Neural cell (in vitro differentiated cells): ENCODE measurements at regions not wholly inside any gene's neighbourhood (a gene's known extent, or its start where the extent isn't known, plus 50 kb on each side); places are given as distances from the start of the nearest gene placed in this dataset.

Source experiments
- H2AFZ ChIP-seq: fragments of 200-600, 300-800 bp; sonication (generic), shearing (Covaris generic); 2 replicates; pipeline ENCODE4 v1.6.0; 2014; ENCODE audit warnings: low read depth, mild to moderate bottlenecking, antibody characterized with exemption, low read length, moderate library complexity
- H3F3A ChIP-seq: fragments of 200-600 bp; shearing (Covaris generic); 2 replicates; pipeline ENCODE4 v1.6.1; 2016; ENCODE audit warnings: mild to moderate bottlenecking, moderate library complexity, mixed read lengths, antibody characterized with exemption, low read length; ENCODE audit not compliant: insufficient read depth, poor library complexity, severe bottlenecking
- H3K27ac ChIP-seq: fragments of 200-600, 300-800 bp; sonication (generic), shearing (Covaris generic); 2 replicates; pipeline ENCODE4 v1.5.1; 2014; ENCODE audit warnings: mild to moderate bottlenecking, low read length, moderate library complexity
- H3K27me3 ChIP-seq: fragments of 300-800, 200-600 bp; sonication (generic), shearing (Covaris generic); 2 replicates; pipeline ENCODE4 v1.6.0; 2014; ENCODE audit warnings: mild to moderate bottlenecking, low read depth, low read length, moderate library complexity; ENCODE audit not compliant: insufficient read depth
- H3K36me3 ChIP-seq: fragments of 300-800, 200-600 bp; sonication (generic), shearing (Covaris generic); 2 replicates; pipeline ENCODE4 v1.5.1; 2014; ENCODE audit warnings: mild to moderate bottlenecking, antibody characterized with exemption, low read length, moderate library complexity; ENCODE audit not compliant: insufficient read depth
- H3K4me2 ChIP-seq: fragments of 300-800, 200-600 bp; sonication (generic), shearing (Covaris generic); 2 replicates; pipeline ENCODE4 v1.6.0; 2014; ENCODE audit warnings: mild to moderate bottlenecking, low read length
- H3K4me3 ChIP-seq: fragments of 300-800, 200-600 bp; sonication (generic), shearing (Covaris generic); 2 replicates; pipeline ENCODE4 v1.5.1; 2014; ENCODE audit warnings: mild to moderate bottlenecking, low read length, moderate library complexity
- H3K79me2 ChIP-seq: fragments of 200-600 bp; shearing (Covaris generic); replicated peaks from 2 replicates; pipeline ENCODE4 v1.6.0; 2014; ENCODE audit warnings: mild to moderate bottlenecking, low read length, moderate library complexity; ENCODE audit not compliant: insufficient read depth
- H3K9ac ChIP-seq: fragments of 300-800, 200-600 bp; sonication (generic), shearing (Covaris generic); 2 replicates; pipeline ENCODE4 v1.6.1; 2016; ENCODE audit warnings: mild to moderate bottlenecking, low read length, mixed read lengths
- H3K9me2 ChIP-seq: fragments of 200-600 bp; shearing (Covaris generic); 2 replicates; pipeline ENCODE4 v1.6.1; 2016; ENCODE audit warnings: mild to moderate bottlenecking, low read length, mixed read lengths; ENCODE audit not compliant: insufficient read depth
- H3K9me3 ChIP-seq: fragments of 200-600, 300-800 bp; sonication (generic), shearing (Covaris generic); 2 replicates; pipeline ENCODE4 v1.6.1; 2016; ENCODE audit warnings: mild to moderate bottlenecking, mixed run types, low read length, moderate library complexity, mixed read lengths
- H4K20me1 ChIP-seq: fragments of 200-600 bp; shearing (Covaris generic); 2 replicates; pipeline ENCODE4 v1.6.1; 2016; ENCODE audit warnings: mild to moderate bottlenecking, mixed run types; ENCODE audit not compliant: insufficient read depth
- EP300 ChIP-seq: fragments of 450-650 bp; conservative IDR thresholded peaks from 2 replicates; pipeline ENCODE4 v1.6.1; 2014; ENCODE audit warnings: antibody characterized with exemption, mild to moderate bottlenecking, moderate library complexity; ENCODE audit not compliant: poor library complexity, severe bottlenecking
- EZH2 ChIP-seq: fragments of 200-600, 300-800 bp; shearing (Covaris generic), sonication (generic); IDR thresholded peaks from 2 replicates; pipeline ENCODE4 v1.6.1; 2014; ENCODE audit warnings: antibody characterized with exemption, low read length, borderline replicate concordance, mild to moderate bottlenecking; ENCODE audit not compliant: insufficient read depth, poor library complexity, severe bottlenecking
- MXI1 ChIP-seq: fragments of 450-650 bp; conservative IDR thresholded peaks from 2 replicates; pipeline ENCODE4 v1.6.1; 2014; ENCODE audit warnings: antibody characterized with exemption, mild to moderate bottlenecking; ENCODE audit not compliant: poor library complexity, severe bottlenecking
- POLR2AphosphoS5 ChIP-seq: IDR thresholded peaks from 2 replicates; pipeline ENCODE4 v1.6.1; 2012
- RAD21 ChIP-seq: fragments of 450-650 bp; conservative IDR thresholded peaks from 2 replicates; pipeline ENCODE4 v1.6.1; 2014; ENCODE audit warnings: antibody characterized with exemption, mild to moderate bottlenecking, moderate library complexity
- REST ChIP-seq: IDR thresholded peaks from 2 replicates; pipeline ENCODE4 v1.6.1; 2012; ENCODE audit warnings: borderline replicate concordance
- SMC3 ChIP-seq: fragments of 450-650 bp; conservative IDR thresholded peaks from 2 replicates; pipeline ENCODE4 v1.6.1; 2014; ENCODE audit warnings: antibody characterized with exemption, mild to moderate bottlenecking, moderate library complexity; ENCODE audit not compliant: poor library complexity
- TAF1 ChIP-seq: IDR thresholded peaks from 2 replicates; pipeline ENCODE4 v1.6.1; 2012; ENCODE audit warnings: low read depth
- TF ChIP-seq, protein P1 (sequence below): fragments of 450-650 bp; IDR thresholded peaks from 2 replicates; pipeline ENCODE4 v1.5.1; 2014; ENCODE audit warnings: antibody characterized with exemption, mild to moderate bottlenecking, moderate library complexity; ENCODE audit not compliant: poor library complexity, severe bottlenecking

DNA sequence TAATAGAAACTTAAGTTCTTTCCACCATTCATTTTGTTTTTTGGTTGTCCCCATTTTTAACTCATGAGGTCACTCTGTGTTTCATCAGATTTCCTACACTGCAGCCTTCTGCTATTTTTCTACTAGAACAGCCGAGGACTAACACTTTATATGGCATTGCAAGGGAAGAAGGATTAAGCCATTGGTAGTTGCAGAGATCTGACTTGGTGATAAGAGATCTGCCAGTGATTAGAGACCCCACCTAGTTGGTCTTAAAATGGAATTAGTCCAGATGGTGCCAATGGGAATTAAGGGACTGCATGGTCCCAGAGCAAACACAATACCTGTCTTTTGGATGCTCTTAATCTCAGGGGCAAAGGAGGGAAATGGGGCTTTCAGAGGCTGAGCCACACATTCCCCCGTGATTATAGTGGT lies 125.5 kb upstream of the TMEM170B start:
- Histone ChIP-seq H3K9me3 (no peaks in the 10 kb centered on the region), H4K20me1 (no peaks in the 10 kb centered on the region), H3K9ac (no peak overlapping the region), H3K27me3 (no peaks in the 10 kb centered on the region), H3F3A (no peaks in the 10 kb centered on the region), H3K4me3 (no peak overlapping the region), H3K27ac (no peak overlapping the region), H3K36me3 (no peaks in the 10 kb centered on the region), H3K9me2 (no peaks in the 10 kb centered on the region), H3K79me2 (no peaks in the 10 kb centered on the region), H3K4me2 (no peak overlapping the region), H2AFZ (no peak overlapping the region)
- TF ChIP-seq MXI1 (no peak), EP300 (no peak), EZH2 (no peak), RAD21 (no peak), TAF1 (no peak), SMC3 (no peak), POLR2AphosphoS5 (no peak), REST (no peak)
- TF ChIP-seq, protein P1, sequence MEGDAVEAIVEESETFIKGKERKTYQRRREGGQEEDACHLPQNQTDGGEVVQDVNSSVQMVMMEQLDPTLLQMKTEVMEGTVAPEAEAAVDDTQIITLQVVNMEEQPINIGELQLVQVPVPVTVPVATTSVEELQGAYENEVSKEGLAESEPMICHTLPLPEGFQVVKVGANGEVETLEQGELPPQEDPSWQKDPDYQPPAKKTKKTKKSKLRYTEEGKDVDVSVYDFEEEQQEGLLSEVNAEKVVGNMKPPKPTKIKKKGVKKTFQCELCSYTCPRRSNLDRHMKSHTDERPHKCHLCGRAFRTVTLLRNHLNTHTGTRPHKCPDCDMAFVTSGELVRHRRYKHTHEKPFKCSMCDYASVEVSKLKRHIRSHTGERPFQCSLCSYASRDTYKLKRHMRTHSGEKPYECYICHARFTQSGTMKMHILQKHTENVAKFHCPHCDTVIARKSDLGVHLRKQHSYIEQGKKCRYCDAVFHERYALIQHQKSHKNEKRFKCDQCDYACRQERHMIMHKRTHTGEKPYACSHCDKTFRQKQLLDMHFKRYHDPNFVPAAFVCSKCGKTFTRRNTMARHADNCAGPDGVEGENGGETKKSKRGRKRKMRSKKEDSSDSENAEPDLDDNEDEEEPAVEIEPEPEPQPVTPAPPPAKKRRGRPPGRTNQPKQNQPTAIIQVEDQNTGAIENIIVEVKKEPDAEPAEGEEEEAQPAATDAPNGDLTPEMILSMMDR = no peak

- H3K4me3 ChIP-seq = no peak overlapping the region
- H3K9me3 ChIP-seq = no peaks in the 10 kb centered on the region
- no peak overlapping the region for H2AFZ ChIP-seq
- no peaks in the 10 kb centered on the region for H4K20me1 ChIP-seq
- no peak overlapping the region for H3K4me2 ChIP-seq
- H3K27ac ChIP-seq = no peak overlapping the region
- no peaks in the 10 kb centered on the region for H3F3A ChIP-seq
- no peak for TF ChIP-seq EZH2
- TF ChIP-seq REST = no peak
- TF ChIP-seq, protein P1 = no peak
- TF ChIP-seq TAF1 = no peak
- no peak for TF ChIP-seq EP300
- TF ChIP-seq RAD21 = no peak
- TF ChIP-seq SMC3 = no peak
- no peak for TF ChIP-seq POLR2AphosphoS5
- TF ChIP-seq MXI1 = no peak
- no peaks in the 10 kb centered on the region for H3K27me3 ChIP-seq
- H3K9ac ChIP-seq = no peak overlapping the region
- H3K36me3 ChIP-seq = no peaks in the 10 kb centered on the region
- H3K9me2 ChIP-seq = no peaks in the 10 kb centered on the region
- no peaks in the 10 kb centered on the region for H3K79me2 ChIP-seq
These were observed 126.0 kb upstream of the TMEM170B start for GRCh38 chr6:11411593-11411992.
